ENCODE measurements at regions not wholly inside any gene's neighbourhood (a gene's known extent, or its start where the extent isn't known, plus 50 kb on each side); places are given as distances from the start of the nearest gene placed in this dataset.

DNA sequence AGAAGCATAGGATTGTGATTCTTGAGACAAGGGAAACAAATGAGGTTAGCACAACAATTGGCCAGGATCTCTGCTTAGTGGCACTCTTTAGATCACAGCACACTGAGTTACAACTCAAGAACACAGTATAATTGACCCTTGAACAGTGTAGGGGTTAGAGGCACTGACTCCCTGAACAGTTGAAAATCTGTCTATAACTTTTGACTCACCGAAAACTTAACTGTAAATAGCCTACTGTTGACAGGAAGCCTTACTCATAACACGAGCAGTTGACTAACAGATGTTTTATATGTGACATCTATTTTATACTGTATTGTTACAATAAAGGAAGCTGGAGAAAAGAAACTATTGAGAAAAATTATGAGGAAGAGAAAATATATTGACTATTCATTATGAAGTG, 296.1 kb downstream of the RERGL start:
- no peak for DNase-seq (ENCODE audit: low spot score)
- in situ Hi-C loops (cut with MboI; ENCODE audit: low sequenced_read_pairs, unreplicated experiment) = no loop called here
- TF ChIP-seq, protein P1, sequence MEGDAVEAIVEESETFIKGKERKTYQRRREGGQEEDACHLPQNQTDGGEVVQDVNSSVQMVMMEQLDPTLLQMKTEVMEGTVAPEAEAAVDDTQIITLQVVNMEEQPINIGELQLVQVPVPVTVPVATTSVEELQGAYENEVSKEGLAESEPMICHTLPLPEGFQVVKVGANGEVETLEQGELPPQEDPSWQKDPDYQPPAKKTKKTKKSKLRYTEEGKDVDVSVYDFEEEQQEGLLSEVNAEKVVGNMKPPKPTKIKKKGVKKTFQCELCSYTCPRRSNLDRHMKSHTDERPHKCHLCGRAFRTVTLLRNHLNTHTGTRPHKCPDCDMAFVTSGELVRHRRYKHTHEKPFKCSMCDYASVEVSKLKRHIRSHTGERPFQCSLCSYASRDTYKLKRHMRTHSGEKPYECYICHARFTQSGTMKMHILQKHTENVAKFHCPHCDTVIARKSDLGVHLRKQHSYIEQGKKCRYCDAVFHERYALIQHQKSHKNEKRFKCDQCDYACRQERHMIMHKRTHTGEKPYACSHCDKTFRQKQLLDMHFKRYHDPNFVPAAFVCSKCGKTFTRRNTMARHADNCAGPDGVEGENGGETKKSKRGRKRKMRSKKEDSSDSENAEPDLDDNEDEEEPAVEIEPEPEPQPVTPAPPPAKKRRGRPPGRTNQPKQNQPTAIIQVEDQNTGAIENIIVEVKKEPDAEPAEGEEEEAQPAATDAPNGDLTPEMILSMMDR (IDR thresholded peaks at IDR 0.05; ENCODE audit: borderline replicate concordance, control extremely low read depth, extremely low read depth, insufficient read depth, missing control alignments) = no peak

DNA sequence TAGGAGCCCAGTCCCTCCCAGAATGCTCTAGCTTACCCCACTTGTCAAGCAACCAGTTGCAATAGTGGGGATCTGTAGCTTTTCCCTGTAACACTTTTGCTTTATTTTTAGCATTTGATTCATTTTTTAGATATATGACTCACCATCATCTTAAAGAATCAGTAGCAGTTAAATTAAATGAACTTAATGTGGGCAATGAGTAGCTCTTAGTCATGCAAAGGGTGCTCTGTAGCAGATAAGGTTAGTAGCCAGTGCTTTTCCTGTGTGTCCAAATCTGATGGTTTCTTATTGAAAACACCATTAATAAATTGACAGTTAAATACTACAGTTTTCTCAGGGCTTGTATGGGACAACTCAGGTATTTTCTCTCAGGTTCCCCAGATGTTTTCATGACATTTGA, 311.8 kb downstream of the RERGL start:
- TF ChIP-seq, protein P1 (IDR thresholded peaks at IDR 0.05; ENCODE audit: borderline replicate concordance, control extremely low read depth, extremely low read depth, insufficient read depth, missing control alignments) = no peak
- DNase-seq (ENCODE audit: low spot score) = no peak
- in situ Hi-C loops (cut with MboI; ENCODE audit: low sequenced_read_pairs, unreplicated experiment) = no loop called here

- in situ Hi-C loops (cut with MboI; ENCODE audit: low sequenced_read_pairs, unreplicated experiment) = loop anchor here (10.0 kb wide), 1 partner anchor 81 kb away; no protein-coding TSS in a partner anchor
- TF ChIP-seq, protein P1 (IDR thresholded peaks at IDR 0.05; ENCODE audit: borderline replicate concordance, control extremely low read depth, extremely low read depth, insufficient read depth, missing control alignments) = no peak
- no peak for DNase-seq (ENCODE audit: low spot score)
Observed at GRCh38 chr12:17763366-17763765, 326.6 kb downstream of the RERGL start.

GRCh38 chr12:17759982-17760381, 330.0 kb downstream of the RERGL start:
- no peak for DNase-seq (ENCODE audit: low spot score)
- in situ Hi-C loops (cut with MboI; ENCODE audit: low sequenced_read_pairs, unreplicated experiment) = loop anchor here (10.0 kb wide), 1 partner anchor 85 kb away; no protein-coding TSS in a partner anchor
- TF ChIP-seq, protein P1 (IDR thresholded peaks at IDR 0.05; ENCODE audit: borderline replicate concordance, control extremely low read depth, extremely low read depth, insufficient read depth, missing control alignments) = no peak
